Activated CD4-positive, alpha-beta T cell treated with anti-CD3 and anti-CD28 coated beads, Interleukin-2, amount 50 U/mL, for 1 hour (primary cell): ENCODE measurements at regions not wholly inside any gene's neighbourhood (a gene's known extent, or its start where the extent isn't known, plus 50 kb on each side); places are given as distances from the start of the nearest gene placed in this dataset.
"Not testable (repeated sequence)": the region's sequence is repeated elsewhere in the genome, so short reads cannot be mapped to it uniquely, and the experiment has no call there.

Experiments used
- DNase-seq: peaks from one replicate; pipeline ENCODE4 v3.0.0-alpha.2; 2020

DNA sequence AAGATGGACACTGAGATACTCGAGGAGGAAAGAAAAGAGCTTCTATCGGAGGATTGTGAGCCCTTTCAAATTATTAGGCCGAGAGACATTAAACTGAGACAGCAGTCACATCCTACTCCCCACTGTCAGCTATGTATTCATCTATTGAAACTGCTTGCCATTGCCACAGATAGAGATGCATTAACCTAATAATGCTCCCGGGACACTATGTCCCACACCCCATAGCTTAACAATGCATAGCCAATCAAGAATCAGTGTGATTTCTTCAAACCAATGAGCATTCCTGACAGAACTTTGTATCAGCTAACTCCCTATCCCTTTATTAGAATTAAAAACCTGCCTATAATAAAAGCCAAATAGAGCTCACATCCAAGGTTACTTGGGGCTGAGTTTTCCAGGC lies 118.1 kb upstream of the NEIL3 start:
- no peak for DNase-seq

DNA sequence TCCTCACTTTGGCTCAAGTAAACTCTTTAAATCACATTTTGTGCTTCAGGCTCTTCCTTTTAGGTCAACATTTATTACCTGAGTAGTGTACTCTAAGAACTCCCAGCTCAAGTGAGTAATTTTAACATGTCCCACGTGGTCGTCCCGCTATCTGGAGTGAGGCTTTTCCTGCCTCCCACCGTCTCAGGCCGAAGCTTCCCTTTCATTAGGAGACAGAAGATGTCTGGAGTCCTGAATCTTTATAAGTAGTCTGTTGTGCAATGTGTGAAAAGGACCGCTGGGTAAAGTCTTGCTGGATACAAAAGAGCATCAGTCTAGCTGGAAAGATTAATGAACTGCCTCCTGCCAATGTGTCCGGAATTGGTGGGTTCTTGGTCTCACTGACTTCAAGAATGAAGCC lies 117.7 kb upstream of the NEIL3 start:
- DNase-seq = no peak

DNA sequence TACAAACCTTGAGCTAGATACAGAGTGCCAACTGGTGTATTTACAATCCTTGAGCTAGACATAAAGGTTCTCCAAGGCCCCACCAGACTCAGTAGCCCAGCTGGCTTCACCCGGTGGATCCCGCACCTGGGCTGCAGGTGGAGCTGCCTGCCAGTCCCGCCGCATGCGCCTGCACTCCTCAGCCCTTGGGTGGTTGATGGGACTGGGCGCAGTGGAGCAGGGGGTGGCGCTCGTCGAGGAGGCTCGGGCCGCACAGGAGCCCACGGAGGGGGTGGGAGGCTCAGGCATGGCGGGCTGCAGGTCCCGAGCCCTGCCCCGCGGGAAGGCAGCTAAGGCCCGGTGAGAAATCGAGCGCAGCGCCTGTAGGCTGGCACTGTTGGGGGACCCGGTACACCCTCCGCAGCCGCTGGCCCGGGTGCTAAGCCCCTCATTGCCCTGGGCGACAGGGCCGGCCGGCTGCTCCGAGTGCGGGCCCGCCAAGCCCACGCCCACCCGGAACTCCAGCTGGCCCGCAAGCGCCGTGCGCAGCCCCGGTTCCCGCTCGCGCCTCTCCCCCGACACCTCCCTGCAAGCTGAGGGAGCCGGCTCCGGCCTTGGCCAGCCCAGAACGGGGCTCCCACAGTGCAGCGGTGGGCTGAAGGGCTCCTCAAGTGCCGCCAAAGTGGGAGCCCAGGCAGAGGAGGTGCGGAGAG lies 116.5 kb upstream of the NEIL3 start:
- DNase-seq = not testable (repeated sequence)

GRCh38 chr4:177194906-177195305 lies 114.8 kb upstream of the NEIL3 start:
- DNase-seq = no peak

GRCh38 chr4:177196615-177197014 lies 113.1 kb upstream of the NEIL3 start:
- no peak for DNase-seq

GRCh38 chr4:177201614-177202013 lies 108.1 kb upstream of the NEIL3 start:
- no peak for DNase-seq

DNA sequence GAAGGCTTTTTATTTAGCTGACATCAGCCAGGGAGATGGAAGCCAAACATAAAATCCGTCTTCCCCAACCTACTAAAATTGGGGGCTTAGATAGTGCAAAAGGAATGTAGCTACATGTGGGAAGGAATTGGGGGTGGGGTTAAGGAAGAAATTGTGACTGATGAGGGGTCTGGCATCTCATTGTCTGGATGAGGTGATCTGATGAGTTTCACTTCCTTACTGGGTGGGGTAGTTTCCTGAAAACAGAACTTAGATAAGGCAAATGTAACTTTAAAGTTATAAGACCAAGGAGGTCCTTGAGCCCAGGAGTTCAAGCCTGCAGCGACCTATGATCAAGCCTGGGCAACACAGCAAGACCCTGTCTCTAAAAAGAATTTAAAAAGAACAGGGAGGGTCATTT lies 105.5 kb upstream of the NEIL3 start:
- no peak for DNase-seq

GRCh38 chr4:177214935-177215334 lies 94.7 kb upstream of the NEIL3 start:
- DNase-seq = no peak

DNA sequence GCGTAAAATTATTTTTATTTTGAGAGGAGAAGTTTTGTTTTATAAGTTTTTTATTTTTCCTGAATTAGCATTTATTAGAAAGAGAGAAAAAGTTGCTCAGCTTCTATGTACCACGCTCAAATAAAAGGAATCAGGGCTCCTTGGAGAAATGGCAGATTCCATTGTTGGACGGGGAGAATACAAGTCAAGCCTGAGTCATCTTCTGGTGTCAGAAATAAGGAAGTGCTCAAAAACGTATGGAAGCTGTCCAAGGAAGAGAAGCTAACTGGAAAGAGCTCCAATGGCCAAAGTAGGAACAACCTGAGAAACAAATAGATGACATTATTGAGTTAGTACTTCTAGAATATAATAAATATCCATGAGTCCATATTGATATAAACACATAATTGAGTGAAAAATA lies 89.3 kb upstream of the NEIL3 start:
- no peak for DNase-seq

GRCh38 chr4:177222781-177223180 lies 86.9 kb upstream of the NEIL3 start:
- DNase-seq = no peak

DNA sequence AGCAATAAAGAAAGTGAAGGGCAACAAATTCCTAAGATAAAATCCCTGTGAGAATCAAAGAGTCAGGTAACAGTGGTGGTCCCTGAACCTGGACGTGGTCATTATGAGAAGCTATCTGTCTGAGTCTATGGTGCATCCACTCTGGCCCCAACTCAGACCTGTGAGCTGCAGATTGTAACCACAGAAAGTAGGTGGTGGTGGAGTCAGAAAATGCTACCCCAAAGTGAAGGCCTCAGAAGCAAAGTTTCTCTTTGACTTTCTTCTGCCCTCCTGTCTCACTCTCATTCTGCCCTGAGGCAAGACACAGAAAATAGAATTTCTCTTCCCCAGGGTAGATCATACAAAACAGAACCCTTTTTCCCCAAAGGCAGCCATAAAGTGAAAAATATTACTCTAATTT lies 84.1 kb upstream of the NEIL3 start:
- no peak for DNase-seq

DNA sequence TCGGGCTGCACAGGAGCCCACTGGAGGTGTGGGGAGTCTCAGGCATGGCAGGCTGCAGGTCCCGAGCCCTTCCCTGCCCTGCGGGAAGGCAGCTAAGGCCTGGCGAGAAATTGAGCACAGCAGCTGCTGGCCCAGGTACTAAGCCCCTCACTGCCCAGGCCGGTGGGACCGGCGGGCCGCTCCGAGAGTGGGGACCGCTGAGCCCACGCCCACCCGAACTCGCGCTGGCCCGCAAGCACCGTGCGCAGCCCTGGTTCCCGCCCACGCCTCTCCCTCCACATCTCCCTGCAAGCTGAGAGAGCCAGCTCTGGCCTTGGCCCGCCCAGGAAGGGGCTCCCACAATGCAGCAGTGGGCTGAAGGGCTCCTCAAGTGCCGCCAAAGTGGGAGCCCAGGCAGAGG lies 82.0 kb upstream of the NEIL3 start:
- no peak for DNase-seq

- DNase-seq = no peak
Measured at GRCh38 chr4:177228599-177228998, 81.1 kb upstream of the NEIL3 start.

DNA sequence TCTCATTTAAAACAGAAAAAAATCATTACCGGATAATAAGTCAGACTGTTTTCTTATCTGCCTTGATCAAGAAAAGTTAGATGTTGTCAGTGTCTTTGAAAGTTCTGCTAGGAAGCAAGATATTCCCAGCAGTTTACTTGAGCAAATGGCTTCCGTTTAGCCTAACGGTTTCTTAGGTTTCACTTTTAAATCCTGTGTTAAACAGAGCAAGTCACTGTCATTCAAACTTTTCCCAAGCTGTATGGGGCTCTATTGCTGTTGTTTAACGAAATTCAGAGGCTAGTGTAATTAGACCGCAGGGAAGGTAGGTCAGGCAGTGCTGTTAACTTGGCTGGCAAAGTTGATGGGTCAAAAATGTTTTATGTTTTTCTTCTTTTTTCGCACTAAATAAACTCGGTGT lies 80.3 kb upstream of the NEIL3 start:
- no peak for DNase-seq

DNA sequence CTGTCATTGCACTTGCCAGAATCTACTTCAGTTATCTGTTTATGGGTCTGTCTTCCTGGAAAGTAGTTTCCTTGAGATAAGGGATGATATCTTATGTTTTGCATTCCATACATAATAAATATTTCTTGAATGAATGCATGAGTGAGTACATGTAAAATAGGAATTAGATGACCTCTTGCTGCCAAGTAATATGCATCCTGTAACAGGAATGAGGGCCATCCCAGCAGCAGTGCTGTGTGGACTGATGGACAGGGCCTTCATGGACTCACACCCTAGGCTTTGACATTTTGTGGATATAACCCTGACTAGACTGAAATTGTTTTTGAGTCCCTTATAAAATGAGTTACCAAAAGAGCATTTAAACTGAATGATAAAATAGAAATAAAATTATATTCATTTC lies 77.2 kb upstream of the NEIL3 start:
- DNase-seq = no peak

GRCh38 chr4:177235026-177235425 lies 74.6 kb upstream of the NEIL3 start:
- no peak for DNase-seq

- no peak for DNase-seq
Measured at GRCh38 chr4:177236886-177237285, 72.8 kb upstream of the NEIL3 start.

GRCh38 chr4:177237291-177237690 lies 72.4 kb upstream of the NEIL3 start:
- DNase-seq = no peak

DNA sequence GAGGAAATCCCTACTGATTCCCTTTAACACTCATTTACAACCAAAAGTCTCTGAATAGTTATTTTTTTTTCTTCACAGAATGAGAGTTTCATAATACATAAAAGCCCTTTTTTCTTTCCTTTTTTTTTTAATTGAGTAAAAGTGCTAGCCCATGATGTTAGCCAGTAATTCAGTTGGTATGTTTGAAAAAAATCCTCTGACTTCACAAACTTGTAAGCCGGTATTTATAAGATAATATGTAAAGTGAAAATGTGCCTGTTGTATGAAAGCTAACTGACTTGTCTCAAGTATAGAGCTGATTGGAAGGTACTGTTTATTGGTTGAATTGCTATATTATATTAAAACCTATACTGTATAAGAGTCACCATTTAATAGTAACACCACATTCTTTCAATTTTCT lies 70.2 kb upstream of the NEIL3 start:
- DNase-seq = no peak

GRCh38 chr4:177239878-177240277 lies 69.8 kb upstream of the NEIL3 start:
- DNase-seq = no peak

GRCh38 chr4:177242651-177243286 lies 66.9 kb upstream of the NEIL3 start:
- no peak for DNase-seq

GRCh38 chr4:177246641-177247584 lies 62.8 kb upstream of the NEIL3 start:
- DNase-seq = no peak

DNA sequence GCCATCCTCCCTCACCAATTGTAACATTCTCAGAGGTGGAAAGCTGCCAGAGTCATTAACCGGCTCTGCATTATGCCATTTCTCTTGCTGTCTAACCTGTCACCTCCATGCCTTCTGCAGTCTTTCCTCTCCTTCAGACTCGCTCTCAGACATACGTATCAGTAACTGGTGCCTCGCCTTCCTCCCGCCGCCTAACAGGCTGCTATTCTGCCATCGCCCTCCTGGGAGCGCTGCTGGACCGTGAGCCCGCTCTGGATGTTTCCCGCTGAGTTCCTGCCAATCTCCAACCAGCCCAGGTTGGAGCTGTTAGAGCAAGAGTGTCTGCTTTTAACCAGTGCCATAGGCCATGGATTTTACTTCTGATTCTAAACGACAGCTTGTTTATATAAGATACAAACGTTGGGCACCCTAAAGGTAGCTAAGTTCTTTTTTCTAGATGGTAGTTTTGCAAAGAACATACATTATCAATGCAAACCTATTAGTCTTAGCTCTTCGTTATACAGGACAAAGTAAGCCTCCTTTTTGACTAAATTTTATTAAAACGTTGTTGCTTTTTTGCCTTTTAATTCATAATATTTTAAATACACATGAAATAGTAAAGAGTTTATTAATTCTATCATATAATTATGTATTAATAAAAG lies 59.5 kb upstream of the NEIL3 start:
- peak; percentile 58 for DNase-seq
